ENCODE measurements at regions not wholly inside any gene's neighbourhood (a gene's known extent, or its start where the extent isn't known, plus 50 kb on each side); places are given as distances from the start of the nearest gene placed in this dataset.

DNA sequence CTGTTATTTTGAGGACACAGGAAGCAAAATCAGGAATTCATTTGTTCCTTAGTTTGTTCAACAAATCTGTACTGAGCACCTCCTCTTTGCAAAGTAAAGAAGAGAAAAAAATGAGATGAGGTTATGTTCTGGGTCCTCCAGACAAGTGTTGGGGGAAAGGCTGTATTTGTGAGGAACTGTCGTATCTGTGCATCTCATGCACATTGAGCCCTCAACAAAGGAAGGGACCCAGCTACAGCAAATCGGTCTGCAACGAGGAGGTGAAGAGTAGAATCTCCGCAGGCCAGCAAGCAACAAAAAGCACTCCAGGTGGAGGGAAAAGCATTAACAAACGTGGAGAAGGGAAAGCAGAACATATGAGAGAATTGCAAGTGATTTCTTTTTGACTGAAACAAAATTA, 143.0 kb upstream of the CYP1B1 start:
- TF ChIP-seq, protein P1, sequence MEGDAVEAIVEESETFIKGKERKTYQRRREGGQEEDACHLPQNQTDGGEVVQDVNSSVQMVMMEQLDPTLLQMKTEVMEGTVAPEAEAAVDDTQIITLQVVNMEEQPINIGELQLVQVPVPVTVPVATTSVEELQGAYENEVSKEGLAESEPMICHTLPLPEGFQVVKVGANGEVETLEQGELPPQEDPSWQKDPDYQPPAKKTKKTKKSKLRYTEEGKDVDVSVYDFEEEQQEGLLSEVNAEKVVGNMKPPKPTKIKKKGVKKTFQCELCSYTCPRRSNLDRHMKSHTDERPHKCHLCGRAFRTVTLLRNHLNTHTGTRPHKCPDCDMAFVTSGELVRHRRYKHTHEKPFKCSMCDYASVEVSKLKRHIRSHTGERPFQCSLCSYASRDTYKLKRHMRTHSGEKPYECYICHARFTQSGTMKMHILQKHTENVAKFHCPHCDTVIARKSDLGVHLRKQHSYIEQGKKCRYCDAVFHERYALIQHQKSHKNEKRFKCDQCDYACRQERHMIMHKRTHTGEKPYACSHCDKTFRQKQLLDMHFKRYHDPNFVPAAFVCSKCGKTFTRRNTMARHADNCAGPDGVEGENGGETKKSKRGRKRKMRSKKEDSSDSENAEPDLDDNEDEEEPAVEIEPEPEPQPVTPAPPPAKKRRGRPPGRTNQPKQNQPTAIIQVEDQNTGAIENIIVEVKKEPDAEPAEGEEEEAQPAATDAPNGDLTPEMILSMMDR (IDR thresholded peaks at IDR 0.05; ENCODE audit: insufficient read depth, low read depth, low read length) = no peak
- no peak for TF ChIP-seq EZH2 (IDR thresholded peaks at IDR 0.05; ENCODE audit: insufficient read depth, low read length)
